ENCODE measurements at regions not wholly inside any gene's neighbourhood (a gene's known extent, or its start where the extent isn't known, plus 50 kb on each side); places are given as distances from the start of the nearest gene placed in this dataset.

DNA sequence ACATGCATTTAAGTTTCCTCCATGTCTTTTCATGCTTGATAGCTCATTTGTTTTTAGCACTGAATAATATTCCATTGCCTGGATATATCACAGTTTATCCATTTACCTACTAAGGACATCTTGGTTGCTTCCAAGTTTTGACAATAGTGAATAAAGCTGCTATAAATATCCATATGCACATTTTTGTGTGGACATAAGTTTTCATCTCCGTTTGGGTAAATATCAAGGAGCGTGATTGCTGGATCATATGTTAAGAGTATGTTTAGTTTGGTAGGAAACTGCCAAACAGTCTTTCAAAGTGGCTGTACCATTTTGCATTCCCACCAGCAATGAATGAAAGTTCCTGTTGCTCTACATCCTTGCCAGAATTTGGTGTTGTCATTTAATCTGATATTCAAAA, 172.5 kb downstream of the DHX15 start:
- DNase-seq (ENCODE audit: low read depth), result no peak
- TF ChIP-seq, protein P1, sequence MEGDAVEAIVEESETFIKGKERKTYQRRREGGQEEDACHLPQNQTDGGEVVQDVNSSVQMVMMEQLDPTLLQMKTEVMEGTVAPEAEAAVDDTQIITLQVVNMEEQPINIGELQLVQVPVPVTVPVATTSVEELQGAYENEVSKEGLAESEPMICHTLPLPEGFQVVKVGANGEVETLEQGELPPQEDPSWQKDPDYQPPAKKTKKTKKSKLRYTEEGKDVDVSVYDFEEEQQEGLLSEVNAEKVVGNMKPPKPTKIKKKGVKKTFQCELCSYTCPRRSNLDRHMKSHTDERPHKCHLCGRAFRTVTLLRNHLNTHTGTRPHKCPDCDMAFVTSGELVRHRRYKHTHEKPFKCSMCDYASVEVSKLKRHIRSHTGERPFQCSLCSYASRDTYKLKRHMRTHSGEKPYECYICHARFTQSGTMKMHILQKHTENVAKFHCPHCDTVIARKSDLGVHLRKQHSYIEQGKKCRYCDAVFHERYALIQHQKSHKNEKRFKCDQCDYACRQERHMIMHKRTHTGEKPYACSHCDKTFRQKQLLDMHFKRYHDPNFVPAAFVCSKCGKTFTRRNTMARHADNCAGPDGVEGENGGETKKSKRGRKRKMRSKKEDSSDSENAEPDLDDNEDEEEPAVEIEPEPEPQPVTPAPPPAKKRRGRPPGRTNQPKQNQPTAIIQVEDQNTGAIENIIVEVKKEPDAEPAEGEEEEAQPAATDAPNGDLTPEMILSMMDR (conservative IDR thresholded peaks at IDR 0.05; ENCODE audit: control insufficient read depth, insufficient read depth, low read depth, low read length), result no peak
- no peak overlapping the region for H3K4me3 ChIP-seq (ENCODE audit: control insufficient read depth, low read depth, low read length)

DNA sequence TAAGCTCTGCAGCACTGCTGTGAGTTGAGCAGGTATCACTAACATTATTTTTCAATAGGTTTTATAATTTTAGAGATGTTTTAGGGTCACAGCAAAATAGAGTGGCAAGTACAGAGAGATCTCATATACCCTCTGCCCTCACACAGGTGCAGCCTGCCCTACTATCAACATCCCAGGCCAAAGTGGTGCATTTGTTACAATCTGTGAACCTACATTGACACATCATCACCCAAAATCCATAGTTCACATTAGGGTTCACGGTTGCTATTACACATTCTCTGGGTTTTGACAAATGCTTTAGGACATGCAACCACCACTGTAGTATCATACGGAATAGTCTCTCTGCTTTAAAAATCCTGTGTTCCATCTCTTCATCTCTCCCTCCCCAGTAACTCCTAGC, 173.1 kb downstream of the DHX15 start:
- TF ChIP-seq, protein P1 (conservative IDR thresholded peaks at IDR 0.05; ENCODE audit: control insufficient read depth, insufficient read depth, low read depth, low read length), result no peak
- no peak overlapping the region for H3K4me3 ChIP-seq (ENCODE audit: control insufficient read depth, low read depth, low read length)
- DNase-seq (ENCODE audit: low read depth), result no peak

DNA sequence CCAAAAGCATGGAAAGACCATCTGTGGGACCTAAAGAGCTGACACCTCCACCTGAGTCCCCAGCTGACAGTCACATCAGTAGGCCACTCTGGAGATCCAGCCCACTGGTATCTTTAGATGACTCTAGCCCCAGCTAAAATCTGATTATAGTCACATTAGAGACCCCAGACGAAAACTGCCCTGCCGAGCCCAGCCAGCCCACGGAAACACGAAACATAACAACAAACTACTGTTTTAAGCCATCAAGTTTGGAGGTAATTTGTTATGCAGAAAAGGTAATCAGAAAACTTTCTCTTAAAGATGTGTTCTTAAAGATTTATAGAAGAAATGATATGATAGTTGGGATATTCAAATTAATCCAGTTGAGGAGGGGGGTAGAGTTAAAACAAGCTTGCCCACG, 175.7 kb downstream of the DHX15 start:
- H3K4me3 ChIP-seq (ENCODE audit: control insufficient read depth, low read depth, low read length), result no peak overlapping the region
- TF ChIP-seq, protein P1 (conservative IDR thresholded peaks at IDR 0.05; ENCODE audit: control insufficient read depth, insufficient read depth, low read depth, low read length), result no peak
- DNase-seq (ENCODE audit: low read depth), result no peak

DNA sequence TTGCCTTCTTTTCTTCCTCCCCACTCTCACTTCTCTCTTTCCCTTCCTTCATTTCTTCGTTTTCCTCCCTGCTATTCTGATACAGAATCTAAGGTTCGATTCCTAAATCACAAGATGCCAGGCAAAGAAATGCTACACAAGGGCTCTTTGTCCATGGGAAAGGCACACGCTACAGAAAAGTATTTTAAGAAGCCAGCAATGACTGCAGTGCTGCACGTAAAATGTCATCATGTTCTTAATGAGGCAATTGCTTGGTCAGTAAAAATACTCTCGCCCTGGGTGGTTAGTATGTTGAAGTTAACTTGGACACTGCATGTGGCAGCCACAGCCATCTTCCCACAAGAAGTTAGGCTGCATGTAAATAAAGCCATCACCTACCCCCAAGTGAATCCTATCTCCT, 178.4 kb downstream of the DHX15 start:
- TF ChIP-seq, protein P1 (conservative IDR thresholded peaks at IDR 0.05; ENCODE audit: control insufficient read depth, insufficient read depth, low read depth, low read length), result no peak
- DNase-seq (ENCODE audit: low read depth), result no peak
- H3K4me3 ChIP-seq (ENCODE audit: control insufficient read depth, low read depth, low read length), result no peak overlapping the region

- TF ChIP-seq, protein P1 (conservative IDR thresholded peaks at IDR 0.05; ENCODE audit: control insufficient read depth, insufficient read depth, low read depth, low read length), result no peak
- no peak overlapping the region for H3K4me3 ChIP-seq (ENCODE audit: control insufficient read depth, low read depth, low read length)
- no peak for DNase-seq (ENCODE audit: low read depth)
Observed at GRCh38 chr4:24405341-24405740, 179.0 kb downstream of the DHX15 start.

DNA sequence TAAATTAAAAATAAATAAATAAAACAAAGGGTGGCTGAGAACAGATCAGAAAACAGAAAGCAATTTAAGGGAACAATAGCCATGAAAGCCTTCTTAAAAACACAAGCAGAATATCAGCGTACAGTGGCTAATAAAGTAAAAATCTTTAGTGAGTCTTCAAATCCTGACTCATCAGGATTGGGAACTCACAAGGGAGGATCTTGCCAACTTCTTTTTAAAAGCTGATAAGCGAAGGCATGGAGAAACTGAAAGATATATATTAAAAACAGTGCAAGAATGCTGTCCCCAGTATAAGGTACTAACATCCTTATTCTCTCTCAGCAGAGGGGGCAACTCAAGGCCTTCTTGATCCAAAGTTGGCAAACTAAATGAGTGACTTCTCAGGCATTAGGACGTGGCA, 180.1 kb downstream of the DHX15 start:
- H3K4me3 ChIP-seq (ENCODE audit: control insufficient read depth, low read depth, low read length), result no peak overlapping the region
- DNase-seq (ENCODE audit: low read depth), result peak; percentile 15
- TF ChIP-seq, protein P1 (conservative IDR thresholded peaks at IDR 0.05; ENCODE audit: control insufficient read depth, insufficient read depth, low read depth, low read length), result no peak

- DNase-seq (ENCODE audit: low read depth), result no peak
- TF ChIP-seq, protein P1 (conservative IDR thresholded peaks at IDR 0.05; ENCODE audit: control insufficient read depth, insufficient read depth, low read depth, low read length), result no peak
- no peak overlapping the region for H3K4me3 ChIP-seq (ENCODE audit: control insufficient read depth, low read depth, low read length)
Observed at GRCh38 chr4:24403265-24403664, 181.1 kb downstream of the DHX15 start.
